ENCODE measurements at regions not wholly inside any gene's neighbourhood (a gene's known extent, or its start where the extent isn't known, plus 50 kb on each side); places are given as distances from the start of the nearest gene placed in this dataset.

DNA sequence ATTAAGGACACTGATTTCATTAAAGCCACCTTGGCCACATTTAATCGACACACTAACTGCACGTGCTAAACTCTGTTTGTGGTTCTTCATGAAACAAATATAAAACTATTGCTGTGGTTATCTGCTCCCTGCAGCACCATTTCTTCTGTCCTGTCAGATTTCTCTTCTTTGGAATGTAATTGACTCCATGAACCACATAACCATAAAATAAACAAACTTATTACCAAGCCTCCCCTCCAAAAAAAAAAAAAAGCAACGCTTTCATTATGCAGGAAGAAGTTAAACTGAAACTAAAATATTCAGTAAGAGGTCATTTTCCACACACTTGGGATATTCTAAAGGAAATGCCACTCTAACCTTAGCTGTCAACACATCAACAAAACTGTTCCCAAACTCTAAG, 319.1 kb upstream of the NT5E start:
- H3K27me3 ChIP-seq (ENCODE audit: control insufficient read depth, insufficient read depth, low read length) = no peaks in the 10 kb centered on the region
- no peak overlapping the region for H3K27ac ChIP-seq (ENCODE audit: insufficient read depth, low read length)
- H3K23ac ChIP-seq (ENCODE audit: low read depth, low read length) = no peak overlapping the region
- ChIA-PET CTCF (no interaction called here), POLR2A (ENCODE audit: unreplicated experiment) (no interaction called here)
- H3K18ac ChIP-seq (ENCODE audit: low read depth, low read length) = no peak overlapping the region
- H3K56ac ChIP-seq (ENCODE audit: extremely low read depth, insufficient read depth, low read length) = no peak overlapping the region
- no TSS peak for BruUV-seq (replicated peaks)
- dilution Hi-C loops (cut with HindIII; ENCODE audit: low sequenced_read_pairs, unreplicated experiment) = no loop called here
- no peak overlapping the region for H2AFZ ChIP-seq (replicated peaks; ENCODE audit: low read length, poor library complexity)
- H3K4me1 ChIP-seq (ENCODE audit: control insufficient read depth, insufficient read depth, low read length) = no peaks in the 10 kb centered on the region
- no peak overlapping the region for H2AK5ac ChIP-seq (ENCODE audit: low read depth, low read length)
- no peak overlapping the region for H3K4me2 ChIP-seq (ENCODE audit: low read depth, low read length)
- no peaks in the 10 kb centered on the region for H3K36me3 ChIP-seq (ENCODE audit: control insufficient read depth, insufficient read depth, low read length)
- H2BK5ac ChIP-seq (ENCODE audit: low read depth, low read length, poor library complexity, severe bottlenecking) = no peak overlapping the region
- H3K9ac ChIP-seq (ENCODE audit: low read depth, low read length) = no peak overlapping the region
- no peak overlapping the region for H2BK20ac ChIP-seq (ENCODE audit: low read depth, low read length)
- intact Hi-C loops (cut with micrococcal nuclease) = no loop called here
- no peaks in the 10 kb centered on the region for H3K9me3 ChIP-seq (ENCODE audit: control insufficient read depth, insufficient read depth, low read length)
- ATAC-seq (ENCODE audit: low read depth) = no peak
- TF ChIP-seq RCOR1 (IDR thresholded peaks at IDR 0.05; ENCODE audit: insufficient replicate concordance, low read length) = no peak
- no peak for TF ChIP-seq NFE2L2 (IDR thresholded peaks at IDR 0.05; ENCODE audit: low read depth, low read length)
- TF ChIP-seq BHLHE40 (IDR thresholded peaks at IDR 0.05; ENCODE audit: low read depth, low read length) = no peak
- TF ChIP-seq, protein P1, sequence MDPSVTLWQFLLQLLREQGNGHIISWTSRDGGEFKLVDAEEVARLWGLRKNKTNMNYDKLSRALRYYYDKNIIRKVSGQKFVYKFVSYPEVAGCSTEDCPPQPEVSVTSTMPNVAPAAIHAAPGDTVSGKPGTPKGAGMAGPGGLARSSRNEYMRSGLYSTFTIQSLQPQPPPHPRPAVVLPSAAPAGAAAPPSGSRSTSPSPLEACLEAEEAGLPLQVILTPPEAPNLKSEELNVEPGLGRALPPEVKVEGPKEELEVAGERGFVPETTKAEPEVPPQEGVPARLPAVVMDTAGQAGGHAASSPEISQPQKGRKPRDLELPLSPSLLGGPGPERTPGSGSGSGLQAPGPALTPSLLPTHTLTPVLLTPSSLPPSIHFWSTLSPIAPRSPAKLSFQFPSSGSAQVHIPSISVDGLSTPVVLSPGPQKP (IDR thresholded peaks at IDR 0.05; ENCODE audit: borderline replicate concordance, low read depth, low read length) = no peak
- no peak for TF ChIP-seq RFX5 (IDR thresholded peaks at IDR 0.05; ENCODE audit: low read depth, low read length)
- TF ChIP-seq MAFK (IDR thresholded peaks at IDR 0.05; ENCODE audit: low read depth, low read length) = no peak
- no peak for TF ChIP-seq RAD21 (IDR thresholded peaks at IDR 0.05; ENCODE audit: low read length)
- no peak for TF ChIP-seq MAZ (IDR thresholded peaks at IDR 0.05; ENCODE audit: borderline replicate concordance, low read depth, low read length)
- TF ChIP-seq FOS (IDR thresholded peaks at IDR 0.05; ENCODE audit: low read depth, low read length) = no peak
- no peak for TF ChIP-seq CTCF (conservative IDR thresholded peaks at IDR 0.05; ENCODE audit: low read depth, low read length)
- H3K4me3 ChIP-seq (ENCODE audit: insufficient read depth, low read depth, low read length) = no peak overlapping the region
- no peak overlapping the region for H3K4ac ChIP-seq (ENCODE audit: low read depth, low read length)
- DNase-seq = no peak
- no CpG with 5 or more reads among the region's 3 CpGs for WGBS, 2 experiments (ENCODE audit: extremely low coverage in 2 of 2, insufficient read length in 1 of 2)
- H2BK15ac ChIP-seq (ENCODE audit: low read depth, low read length) = no peak overlapping the region
- H3K9me1 ChIP-seq (ENCODE audit: insufficient read depth, low read length) = no peaks in the 10 kb centered on the region
- no peak overlapping the region for H3K14ac ChIP-seq (replicated peaks; ENCODE audit: low read depth, low read length)
- H2BK120ac ChIP-seq (ENCODE audit: low read depth, low read length) = no peak overlapping the region
- H4K20me1 ChIP-seq (ENCODE audit: insufficient read depth, low read length) = no peaks in the 10 kb centered on the region; the same call in 1 of the 2 replicates
- in situ Hi-C loops (cut with MboI; ENCODE audit: low sequenced_read_pairs) = no loop called here
- no peaks in the 10 kb centered on the region for H3K79me1 ChIP-seq (ENCODE audit: low read depth in 1 of 2, low read length in 2 of 2)
- H4K5ac ChIP-seq (ENCODE audit: low read depth, low read length) = no peak overlapping the region
- H2AK9ac ChIP-seq (replicated peaks; ENCODE audit: low read depth, low read length, poor library complexity) = no peak overlapping the region
- H4K91ac ChIP-seq (ENCODE audit: insufficient read depth, low read depth, low read length) = no peak overlapping the region
- H4K8ac ChIP-seq (ENCODE audit: low read depth in 2 of 2, low read length in 2 of 2) = no peak overlapping the region

All from IMR-90 (cell line).